K562 (cell line): ENCODE measurements at regions not wholly inside any gene's neighbourhood (a gene's known extent, or its start where the extent isn't known, plus 50 kb on each side); places are given as distances from the start of the nearest gene placed in this dataset.

ENCODE experiments used
- ATAC-seq: fragments of 200-7000 bp; cut with Tn5 transposase; 3 replicates; pipeline ENCODE4 v1.9.1; 2020; ENCODE audit warnings: moderate library complexity
- BruUV-seq: library from RNA; stranded (reverse); fragments of 400-500 nt; replicated peaks from 2 replicates; lab custom pipeline; 2021; lab: Mats Ljungman, UMichigan
- CTCF ChIA-PET: fragments of 300-600 bp; formaldehyde crosslinking; extraction: SDS; loops from one replicate; lab custom pipeline; 2021; ENCODE audit warnings: low intra/inter-chr PET ratio; lab: Yijun Ruan, JAX
- POLR2A ChIA-PET: fragments of 300-600, 350-650 bp; sonication (Branson Sonifier 250); formaldehyde crosslinking; extraction: SDS; loops from one replicate; lab custom pipeline; 2021; ENCODE audit warnings: antibody characterized with exemption, inconsistent platforms; lab: Yijun Ruan, JAX
- DNase-seq, 4 experiments: peaks; one replicate each; pipeline versions ENCODE4 v3.0.0 to v3.0.0-alpha.2; 2011 to 2018; ENCODE audit warnings: low spot score in 3 of 4, mixed read lengths in 3 of 4; ENCODE audit errors: extremely low read depth in 1 of 4
- FAIRE-seq: peaks from 2 replicates; lab custom pipeline; 2011; peaks lifted over from hg19 to GRCh38; lab: Jason Lieb, UNC
- H2AFZ ChIP-seq: 2 replicates; pipeline ENCODE4 v1.6.0; 2011; ENCODE audit warnings: low read depth, low read length, control low read depth, inconsistent platforms
- H3K27ac ChIP-seq: fragments of 200-600 bp; 3 replicates; pipeline ENCODE4 v1.8.0; 2011; ENCODE audit warnings: low read depth, mild to moderate bottlenecking, control low read depth, inconsistent platforms, low read length, moderate library complexity, mixed read lengths; ENCODE audit errors: extremely low read depth
- H3K27me3 ChIP-seq, 2 experiments: fragments of 300-600 bp in 1 of 2; 2 replicates in 1 of 2; 3 replicates in 1 of 2; pipeline versions ENCODE4 v1.6.0 to v1.8.0; 2011; ENCODE audit warnings: inconsistent platforms in 2 of 2, low read length in 2 of 2, mild to moderate bottlenecking in 1 of 2, mixed read lengths in 1 of 2, moderate library complexity in 1 of 2; ENCODE audit not compliant: control insufficient read depth in 2 of 2, insufficient read depth in 2 of 2
- H3K36me3 ChIP-seq: fragments of 300-600 bp; 3 replicates; pipeline ENCODE4 v1.8.0; 2011; ENCODE audit warnings: mild to moderate bottlenecking, low read length, inconsistent platforms; ENCODE audit not compliant: control insufficient read depth, insufficient read depth
- H3K4me1 ChIP-seq, 2 experiments: fragments of 200-600 bp in 1 of 2; replicated peaks in 1 of 2; 2 replicates in 1 of 2; 3 replicates in 1 of 2; pipeline versions ENCODE4 v1.5.1 to v1.8.0; 2011; ENCODE audit warnings: inconsistent platforms in 2 of 2, low read length in 2 of 2, mild to moderate bottlenecking in 1 of 2, mixed read lengths in 1 of 2, moderate library complexity in 1 of 2; ENCODE audit not compliant: control insufficient read depth in 2 of 2, insufficient read depth in 2 of 2
- H3K4me2 ChIP-seq: 2 replicates; pipeline ENCODE4 v1.6.1; 2011; ENCODE audit warnings: low read length, control low read depth, inconsistent platforms, mixed read lengths; ENCODE audit not compliant: insufficient read depth
- H3K4me3 ChIP-seq: fragments of 200-600 bp; sonication (generic), shearing (Covaris generic); 2 replicates; pipeline ENCODE4 v1.5.1; 2016; ENCODE audit warnings: control low read depth, inconsistent platforms
- H3K79me2 ChIP-seq: fragments of 200-600 bp; 3 replicates; pipeline ENCODE4 v1.8.0; 2011; ENCODE audit warnings: low read length, inconsistent platforms; ENCODE audit not compliant: control insufficient read depth, insufficient read depth
- H3K9ac ChIP-seq, 2 experiments: 2 replicates each; pipeline versions ENCODE4 v1.6.0 to v1.6.1; 2011; ENCODE audit warnings: low read depth in 2 of 2, low read length in 2 of 2, control low read depth in 1 of 2, inconsistent platforms in 1 of 2, mild to moderate bottlenecking in 1 of 2, mixed read lengths in 1 of 2; ENCODE audit not compliant: insufficient read depth in 1 of 2
- H3K9me1 ChIP-seq: one replicate; pipeline ENCODE4 v1.6.0; 2011; ENCODE audit warnings: inconsistent platforms, mild to moderate bottlenecking, low read length, moderate library complexity; ENCODE audit not compliant: control insufficient read depth, insufficient read depth
- H3K9me3 ChIP-seq: replicated peaks from 2 replicates; pipeline ENCODE4 v1.5.1; 2011; ENCODE audit warnings: low read depth, low read length, inconsistent platforms; ENCODE audit not compliant: control insufficient read depth, insufficient read depth
- H4K20me1 ChIP-seq: replicated peaks from 2 replicates; pipeline ENCODE4 v1.6.1; 2011; ENCODE audit warnings: low read length, inconsistent platforms, mixed read lengths; ENCODE audit not compliant: control insufficient read depth, insufficient read depth
- ADNP ChIP-seq: fragments of 200-800 bp; sonication (Bioruptor generic); IDR thresholded peaks from 2 replicates; pipeline ENCODE4 v1.6.1; 2016; ENCODE audit warnings: missing genetic modification characterization, missing compliant biosample characterization
- ETS2 ChIP-seq: IDR thresholded peaks from 2 replicates; pipeline ENCODE4 v1.6.1; 2016; ENCODE audit warnings: borderline replicate concordance, missing genetic modification characterization, mild to moderate bottlenecking, moderate library complexity, missing compliant biosample characterization; ENCODE audit not compliant: poor library complexity, severe bottlenecking
- GMEB1 ChIP-seq: fragments of 250-450 bp; sonication (Bioruptor Pico); IDR thresholded peaks from 2 replicates; pipeline ENCODE4 v1.4.0; 2020; ENCODE audit warnings: mild to moderate bottlenecking
- HNRNPL ChIP-seq: fragments of 200-400 bp; formaldehyde crosslinking; IDR thresholded peaks from 2 replicates; pipeline ENCODE4 v1.6.1; 2017; ENCODE audit warnings: low read depth, mild to moderate bottlenecking, low read length
- MAZ ChIP-seq, 2 experiments: fragments of 450-650 bp in 1 of 2; sonication (generic) in 1 of 2; formaldehyde crosslinking; IDR thresholded peaks in 1 of 2; conservative IDR thresholded peaks in 1 of 2; 2 replicates each; pipeline versions ENCODE4 v1.4.0 to v1.5.0; 2020; ENCODE audit warnings: mild to moderate bottlenecking in 1 of 2, missing genetic modification reagents in 1 of 2
- MCM3 ChIP-seq: fragments of 450-650 bp; IDR thresholded peaks from 2 replicates; pipeline ENCODE4 v1.6.1; 2016
- NCOA6 ChIP-seq: fragments of 450-650 bp; IDR thresholded peaks from 2 replicates; pipeline ENCODE4 v1.6.1; 2017; ENCODE audit warnings: mild to moderate bottlenecking
- SMARCA4 ChIP-seq: fragments of 450-650 bp; IDR thresholded peaks from 2 replicates; pipeline ENCODE4 v1.6.1; 2016
- TCF7L2 ChIP-seq: fragments of 150-350 bp; IDR thresholded peaks from 2 replicates; pipeline ENCODE4 v1.6.1; 2016; ENCODE audit warnings: low read depth, mild to moderate bottlenecking, low read length, moderate library complexity
- TFE3 ChIP-seq: fragments of 450-650 bp; formaldehyde crosslinking; IDR thresholded peaks from 2 replicates; pipeline ENCODE4 v1.4.0; 2020; ENCODE audit warnings: mild to moderate bottlenecking, mixed read lengths
- ZBTB33 ChIP-seq: sonication (generic); formaldehyde crosslinking; IDR thresholded peaks from 2 replicates; pipeline ENCODE4 v1.8.1; 2023; ENCODE audit warnings: mild to moderate bottlenecking, missing genetic modification reagents
- ZKSCAN3 ChIP-seq: fragments of 250-450 bp; sonication (Bioruptor Pico); IDR thresholded peaks from 2 replicates; pipeline ENCODE4 v1.4.0; 2020
- ZNF512 ChIP-seq: IDR thresholded peaks from 2 replicates; pipeline ENCODE4 v1.6.1; 2016; ENCODE audit warnings: missing genetic modification characterization, missing compliant biosample characterization
- ZNF668 ChIP-seq: fragments of 250-450 bp; sonication (Bioruptor Pico); IDR thresholded peaks from 2 replicates; pipeline ENCODE4 v1.8.0; 2022; ENCODE audit warnings: mild to moderate bottlenecking, inconsistent platforms
- ZNF717 ChIP-seq: fragments of 250-450 bp; sonication (Bioruptor Pico); IDR thresholded peaks from 2 replicates; pipeline ENCODE4 v1.5.0; 2021
- ZNF740 ChIP-seq, 3 experiments: fragments of 200-800 bp in 1 of 3; sonication (Bioruptor generic) in 1 of 3; sonication (generic) in 1 of 3; formaldehyde crosslinking in 1 of 3; IDR thresholded peaks; 2 replicates each; pipeline versions ENCODE4 v1.6.1 to v1.8.0; 2016 to 2022; ENCODE audit warnings: mild to moderate bottlenecking in 2 of 3, missing compliant biosample characterization in 2 of 3, missing genetic modification characterization in 2 of 3, missing genetic modification reagents in 1 of 3
- ZNF830 ChIP-seq: fragments of 250-450 bp; sonication (Bioruptor Pico); IDR thresholded peaks from 2 replicates; pipeline ENCODE4 v1.5.0; 2021; ENCODE audit warnings: mild to moderate bottlenecking
- in situ Hi-C: fragments of 300-500 bp; cut with MboI; formaldehyde crosslinking; loops from 4 replicates; pipeline ENCODE4 v1.15.0; 2018; ENCODE audit warnings: inconsistent platforms, mixed read lengths
- intact Hi-C: fragments of 100-400 bp; cut with micrococcal nuclease; formaldehyde crosslinking; loops from 2 replicates; pipeline ENCODE4 v1.14.2; 2022

GRCh38 chr10:83310688-83311087 is 828.6 kb upstream of the GHITM start:
- CTCF ChIA-PET = no interaction called here
- H3K9me3 ChIP-seq = peaks cover 2% of the 10 kb centered on the region; the same call in 1 of the 2 replicates
- H3K36me3 ChIP-seq = no peaks in the 10 kb centered on the region
- BruUV-seq = no TSS peak
- H3K4me3 ChIP-seq = no peak overlapping the region
- POLR2A ChIA-PET = no interaction called here
- H3K27ac ChIP-seq = no peak overlapping the region
- no peak overlapping the region for H2AFZ ChIP-seq
- DNase-seq = no peak
- no peaks in the 10 kb centered on the region for H3K4me1 ChIP-seq
- no peak overlapping the region for H3K9ac ChIP-seq
- H3K9me1 ChIP-seq = no peaks in the 10 kb centered on the region
- H3K4me2 ChIP-seq = no peak overlapping the region
- FAIRE-seq = no peak
- ATAC-seq = no peak
- no peaks in the 10 kb centered on the region for H4K20me1 ChIP-seq
- intact Hi-C loops (no loop called here), in situ Hi-C loops (no loop called here)
- H3K27me3 ChIP-seq = no peaks in the 10 kb centered on the region
- no peaks in the 10 kb centered on the region for H3K79me2 ChIP-seq
- TF ChIP-seq ZKSCAN3 = no peak
- TF ChIP-seq TCF7L2 = no peak
- TF ChIP-seq ETS2 (tag) = no peak
- no peak for TF ChIP-seq SMARCA4
- TF ChIP-seq ZNF512 = no peak
- TF ChIP-seq MAZ (CRISPR knock-in tag; conservative IDR thresholded peaks at IDR 0.05 in 1 of 2, IDR thresholded peaks at IDR 0.05 in 1 of 2) = no peak
- no peak for TF ChIP-seq GMEB1 (CRISPR knock-in tag)
- no peak for TF ChIP-seq ADNP
- TF ChIP-seq ZNF830 (CRISPR knock-in tag) = no peak
- TF ChIP-seq HNRNPL = no peak
- no peak for TF ChIP-seq MCM3
- no peak for TF ChIP-seq ZNF740 (CRISPR knock-in tag; IDR thresholded peaks at IDR 0.05)
- no peak for TF ChIP-seq ZNF740 (tag; IDR thresholded peaks at IDR 0.05)
- no peak for TF ChIP-seq NCOA6
- no peak for TF ChIP-seq TFE3 (CRISPR knock-in tag)
- TF ChIP-seq ZBTB33 (CRISPR knock-in tag) = no peak
- no peak for TF ChIP-seq ZNF717 (CRISPR knock-in tag)
- TF ChIP-seq ZNF668 = no peak
